Body of pancreas (tissue), 4 donors: ENCODE measurements at regions not wholly inside any gene's neighbourhood (a gene's known extent, or its start where the extent isn't known, plus 50 kb on each side); places are given as distances from the start of the nearest gene placed in this dataset.

Experiments
- CTCF ChIP-seq, 7 experiments: fragments of 450-650 bp in 4 of 7; fragments of 200-600 bp in 3 of 7; sonication (generic) in 3 of 7; IDR thresholded peaks; one replicate each; pipeline ENCODE4 v1.5.1; 2016 to 2019; ENCODE audit warnings: antibody characterized with exemption in 7 of 7
- POLR2A ChIP-seq, 3 donors: fragments of 450-650 bp; IDR thresholded peaks; one replicate each; pipeline ENCODE4 v1.6.1; 2016; ENCODE audit warnings: antibody characterized with exemption in 3 of 3, mild to moderate bottlenecking in 2 of 3

DNA sequence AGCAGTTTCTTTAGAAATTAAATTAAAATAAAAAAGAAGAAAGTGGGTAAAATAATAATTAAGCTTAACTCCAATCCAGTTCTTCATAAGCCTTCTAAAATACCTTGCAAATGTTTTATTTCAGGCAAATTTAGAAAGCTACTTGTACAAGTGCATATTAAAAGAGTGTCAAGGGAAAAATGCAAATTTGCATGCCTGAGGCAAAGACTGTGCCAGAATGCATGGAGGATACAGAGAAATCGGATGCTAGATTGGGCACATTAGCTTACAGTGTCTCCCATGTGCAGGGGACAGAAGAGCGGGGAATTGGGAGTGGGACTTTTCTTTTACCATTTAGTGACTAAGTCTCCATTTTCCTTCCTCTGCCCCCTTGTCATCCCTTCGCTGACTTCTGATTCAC, 173.0 kb upstream of the NWD2 start:
- TF ChIP-seq POLR2A (IDR thresholded peaks at IDR 0.05) (no peak), CTCF (IDR thresholded peaks at IDR 0.05) (no peak)
